H9 (cell line): ENCODE measurements at regions not wholly inside any gene's neighbourhood (a gene's known extent, or its start where the extent isn't known, plus 50 kb on each side); places are given as distances from the start of the nearest gene placed in this dataset.

Experiments
- DNase-seq: peaks from one replicate; pipeline ENCODE4 v3.0.0-alpha.2; 2017
- H2AFZ ChIP-seq: one replicate; pipeline ENCODE4 v1.6.1; 2013; ENCODE audit warnings: mild to moderate bottlenecking, low read length, control low read depth, moderate library complexity
- H2AK5ac ChIP-seq: 2 replicates; pipeline ENCODE4 v1.6.1; 2013; ENCODE audit warnings: low read length, control low read depth, mixed read lengths; ENCODE audit not compliant: insufficient read length
- H2BK120ac ChIP-seq: one replicate; pipeline ENCODE4 v1.6.1; 2013; ENCODE audit warnings: low read depth, mild to moderate bottlenecking, low read length, control low read depth, inconsistent platforms; ENCODE audit not compliant: poor library complexity, severe bottlenecking
- H2BK12ac ChIP-seq: 2 replicates; pipeline ENCODE4 v1.6.1; 2013; ENCODE audit warnings: low read length, control low read depth, mixed read lengths, low read depth; ENCODE audit not compliant: insufficient read length
- H2BK15ac ChIP-seq: 2 replicates; pipeline ENCODE4 v1.6.1; 2013; ENCODE audit warnings: low read depth, low read length, control low read depth
- H2BK20ac ChIP-seq: one replicate; pipeline ENCODE4 v1.6.1; 2013; ENCODE audit warnings: low read depth, mild to moderate bottlenecking, low read length, control low read depth, inconsistent platforms; ENCODE audit not compliant: poor library complexity, severe bottlenecking
- H2BK5ac ChIP-seq: 2 replicates; pipeline ENCODE4 v1.6.1; 2013; ENCODE audit warnings: low read length, control low read depth, mixed read lengths; ENCODE audit not compliant: insufficient read length
- H3K14ac ChIP-seq: 2 replicates; pipeline ENCODE4 v1.6.1; 2013; ENCODE audit warnings: low read length, control low read depth; ENCODE audit not compliant: insufficient read depth
- H3K18ac ChIP-seq: 2 replicates; pipeline ENCODE4 v1.6.1; 2013; ENCODE audit warnings: low read depth, mild to moderate bottlenecking, mixed read lengths, low read length, control low read depth; ENCODE audit not compliant: insufficient read length
- H3K23ac ChIP-seq: 2 replicates; pipeline ENCODE4 v1.6.1; 2013; ENCODE audit warnings: low read length, control low read depth, mixed read lengths, low read depth; ENCODE audit not compliant: insufficient read length
- H3K23me2 ChIP-seq: 2 replicates; pipeline ENCODE4 v1.6.1; 2013; ENCODE audit warnings: low read depth, mild to moderate bottlenecking, mixed read lengths, low read length, control low read depth; ENCODE audit not compliant: insufficient read length, poor library complexity, severe bottlenecking
- H3K27ac ChIP-seq: 2 replicates; pipeline ENCODE4 v1.5.1; 2013; ENCODE audit warnings: low read length, control low read depth, mixed read lengths, low read depth; ENCODE audit not compliant: insufficient read length
- H3K27me3 ChIP-seq: 2 replicates; pipeline ENCODE4 v1.6.1; 2013; ENCODE audit warnings: low read length, control low read depth, inconsistent platforms; ENCODE audit not compliant: insufficient read depth
- H3K4ac ChIP-seq: 2 replicates; pipeline ENCODE4 v1.6.1; 2013; ENCODE audit warnings: low read depth, mild to moderate bottlenecking, control low read depth, inconsistent platforms, low read length, moderate library complexity
- H3K4me1 ChIP-seq: 2 replicates; pipeline ENCODE4 v1.6.1; 2013; ENCODE audit warnings: low read length, control low read depth, inconsistent platforms; ENCODE audit not compliant: insufficient read depth
- H3K4me2 ChIP-seq: 2 replicates; pipeline ENCODE4 v1.6.1; 2013; ENCODE audit warnings: low read length, control low read depth, mixed read lengths; ENCODE audit not compliant: insufficient read length, insufficient read depth
- H3K56ac ChIP-seq: 2 replicates; pipeline ENCODE4 v1.6.1; 2013; ENCODE audit warnings: low read depth, mild to moderate bottlenecking, mixed read lengths, low read length, control low read depth; ENCODE audit not compliant: insufficient read length
- H3K79me1 ChIP-seq: 2 replicates; pipeline ENCODE4 v1.6.1; 2013; ENCODE audit warnings: low read depth, mild to moderate bottlenecking, moderate library complexity, low read length, control low read depth, inconsistent platforms; ENCODE audit not compliant: insufficient read depth, poor library complexity, severe bottlenecking
- H3K79me2 ChIP-seq: 2 replicates; pipeline ENCODE4 v1.6.1; 2013; ENCODE audit warnings: low read length, control low read depth, inconsistent platforms; ENCODE audit not compliant: insufficient read depth
- H3K9ac ChIP-seq: 2 replicates; pipeline ENCODE4 v1.6.1; 2013; ENCODE audit warnings: low read length, control low read depth, mixed read lengths; ENCODE audit not compliant: insufficient read length; ENCODE audit errors: extremely low read depth
- H3K9me3 ChIP-seq: one replicate; pipeline ENCODE4 v1.6.1; 2013; ENCODE audit warnings: low read depth, low read length, inconsistent platforms; ENCODE audit not compliant: control insufficient read depth
- H3T11ph ChIP-seq: one replicate; pipeline ENCODE4 v1.6.1; 2013; ENCODE audit warnings: mild to moderate bottlenecking, low read length, control low read depth, inconsistent platforms
- H4K20me1 ChIP-seq: one replicate; pipeline ENCODE4 v1.6.1; 2013; ENCODE audit not compliant: control insufficient read depth, insufficient read length, insufficient read depth
- H4K5ac ChIP-seq: 2 replicates; pipeline ENCODE4 v1.6.1; 2013; ENCODE audit warnings: low read depth, mild to moderate bottlenecking, mixed read lengths, low read length, control low read depth; ENCODE audit not compliant: insufficient read length
- H4K8ac ChIP-seq: replicated peaks from 2 replicates; pipeline ENCODE4 v1.6.1; 2013; ENCODE audit warnings: low read length, control low read depth, mixed read lengths, low read depth; ENCODE audit not compliant: insufficient read length
- H4K91ac ChIP-seq: 2 replicates; pipeline ENCODE4 v1.6.1; 2013; ENCODE audit warnings: low read depth, mild to moderate bottlenecking, moderate library complexity, mixed read lengths, low read length, control low read depth; ENCODE audit not compliant: insufficient read length
- H3K27ac Mint-ChIP-seq, 3 experiments: 2 replicates in 2 of 3; 3 replicates in 1 of 3; pipeline ENCODE4 v1.8.0; 2020 to 2021; ENCODE audit warnings: mixed read lengths in 3 of 3, mild to moderate bottlenecking in 1 of 3, moderate library complexity in 1 of 3
- H3K27me3 Mint-ChIP-seq: 2 replicates; pipeline ENCODE4 v1.8.0; 2021; ENCODE audit warnings: low read depth, mild to moderate bottlenecking, moderate library complexity, mixed read lengths
- H3K36me3 Mint-ChIP-seq, 3 experiments: 2 replicates in 2 of 3; 3 replicates in 1 of 3; pipeline ENCODE4 v1.8.0; 2020 to 2021; ENCODE audit warnings: low read depth in 3 of 3, mixed read lengths in 3 of 3; ENCODE audit not compliant: insufficient read depth in 1 of 3
- H3K4me1 Mint-ChIP-seq, 2 experiments: 2 replicates each; pipeline ENCODE4 v1.8.0; 2020; ENCODE audit warnings: mixed read lengths in 2 of 2
- H3K4me3 Mint-ChIP-seq, 2 experiments: 2 replicates in 1 of 2; 3 replicates in 1 of 2; pipeline ENCODE4 v1.8.0; 2020 to 2021; ENCODE audit warnings: mild to moderate bottlenecking in 2 of 2, mixed read lengths in 2 of 2, moderate library complexity in 1 of 2
- H3K9me3 Mint-ChIP-seq, 2 experiments: 2 replicates in 1 of 2; 3 replicates in 1 of 2; pipeline ENCODE4 v1.8.0; 2020; ENCODE audit warnings: mild to moderate bottlenecking in 2 of 2, mixed read lengths in 2 of 2, moderate library complexity in 1 of 2
- CTCF ChIP-seq: fragments of 200-600 bp; sonication (generic); conservative IDR thresholded peaks from 3 replicates; pipeline ENCODE4 v1.8.0; 2021; ENCODE audit warnings: antibody characterized with exemption, mild to moderate bottlenecking
- WGBS: extraction: QIAGEN DNeasy Blood & Tissue Kit; methylation state at CpG from one replicate; pipeline ENCODE4 v1.1.7; 2013; ENCODE audit warnings: missing lambda C conversion rate, low lambda C conversion rate, mixed read lengths; ENCODE audit not compliant: insufficient read length; ENCODE audit errors: extremely low coverage; 5-methylcytosine and 5-hydroxymethylcytosine counted together

- DNase-seq, result peak; percentile 52
- Histone ChIP-seq H2BK12ac (no peak overlapping the region), H2BK120ac (no peak overlapping the region), H2AFZ (no peak overlapping the region), H3K27me3 (no peaks in the 10 kb centered on the region), H4K8ac (no peak overlapping the region), H3K4me2 (no peak overlapping the region), H3K4me1 (peaks cover 2% of the 10 kb centered on the region; the same call in 1 of the 2 replicates), H2BK15ac (no peak overlapping the region), H3K23ac (no peak overlapping the region), H3K27ac (no peak overlapping the region), H3K79me1 (no peaks in the 10 kb centered on the region), H3K9me3 (no peaks in the 10 kb centered on the region), H3K79me2 (peaks cover 1% of the 10 kb centered on the region; the same call in 1 of the 2 replicates), H3T11ph (no peak overlapping the region), H3K4ac (no peak overlapping the region), H4K20me1 (no peaks in the 10 kb centered on the region), H3K9ac (no peak overlapping the region), H3K56ac (no peak overlapping the region), H4K5ac (no peak overlapping the region), H4K91ac (no peak overlapping the region), H3K18ac (no peak overlapping the region), H3K14ac (no peak overlapping the region), H2BK5ac (no peak overlapping the region), H2BK20ac (no peak overlapping the region), H3K23me2 (no peaks in the 10 kb centered on the region), H2AK5ac (no peak overlapping the region)
- WGBS, result no CpG with 5 or more reads among the region's 1 CpG
- no peaks in the 10 kb centered on the region for H3K27me3 Mint-ChIP-seq
- no peak overlapping the region for H3K4me3 Mint-ChIP-seq
- H3K36me3 Mint-ChIP-seq, result peaks cover 4 to 8% (median 5%) of the 10 kb centered on the region in 3 experiments; a peak in 6 of 7 replicates
- no peak overlapping the region for H3K27ac Mint-ChIP-seq
- H3K9me3 Mint-ChIP-seq, result peaks cover 4 to 9% of the 10 kb centered on the region in 2 experiments
- H3K4me1 Mint-ChIP-seq, result peaks cover 14 to 16% of the 10 kb centered on the region in 2 experiments
- peak; percentile 63 for TF ChIP-seq CTCF
These were observed 313.4 kb upstream of the SLC7A11 start for GRCh38 chr4:138555584-138555983.
